GM18519 (cell line): ENCODE measurements at regions not wholly inside any gene's neighbourhood (a gene's known extent, or its start where the extent isn't known, plus 50 kb on each side); places are given as distances from the start of the nearest gene placed in this dataset.

Experiments used
- ATAC-seq: cut with Tn5 transposase; IDR thresholded peaks from one replicate; pipeline ENCODE4 v1.9.1; 2021; ENCODE audit warnings: mild to moderate bottlenecking, moderate library complexity; ENCODE audit not compliant: unreplicated experiment, low FRiP score

DNA sequence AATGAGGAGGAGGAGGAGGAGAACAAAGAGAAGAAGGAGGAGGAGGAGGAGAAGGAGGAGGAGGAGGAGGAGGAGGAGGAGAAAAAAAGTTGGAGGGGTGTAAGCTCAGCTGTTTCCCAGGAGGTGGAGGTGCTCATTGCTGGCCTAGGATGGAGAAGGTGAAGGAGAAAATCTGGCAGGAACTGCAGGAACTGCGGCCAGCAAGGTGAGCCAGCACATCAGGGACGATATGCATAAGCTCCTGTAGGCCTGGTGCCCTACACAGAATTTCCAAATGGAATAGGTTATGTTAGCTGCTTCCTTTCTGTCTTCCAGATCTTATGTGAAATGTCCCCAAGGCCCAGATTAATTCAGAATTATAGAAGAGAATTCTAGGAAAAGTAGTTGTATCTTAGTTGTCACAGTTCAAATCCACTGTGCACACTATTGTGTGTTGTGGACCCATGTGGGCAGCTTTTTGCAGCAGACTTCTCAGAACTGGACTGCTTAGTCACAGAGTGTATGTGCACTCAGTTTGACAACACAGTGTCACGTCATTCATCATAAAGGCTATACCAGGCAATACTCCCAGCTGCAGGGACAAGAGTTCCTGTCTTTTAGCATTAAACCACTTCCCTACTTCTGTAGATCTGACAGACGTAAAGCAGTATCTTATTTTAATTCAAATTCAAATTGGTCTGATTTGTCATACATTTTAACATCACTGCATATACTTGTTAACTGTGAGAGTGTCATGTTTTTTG, 303.7 kb downstream of the HLX start:
- ATAC-seq = no peak

DNA sequence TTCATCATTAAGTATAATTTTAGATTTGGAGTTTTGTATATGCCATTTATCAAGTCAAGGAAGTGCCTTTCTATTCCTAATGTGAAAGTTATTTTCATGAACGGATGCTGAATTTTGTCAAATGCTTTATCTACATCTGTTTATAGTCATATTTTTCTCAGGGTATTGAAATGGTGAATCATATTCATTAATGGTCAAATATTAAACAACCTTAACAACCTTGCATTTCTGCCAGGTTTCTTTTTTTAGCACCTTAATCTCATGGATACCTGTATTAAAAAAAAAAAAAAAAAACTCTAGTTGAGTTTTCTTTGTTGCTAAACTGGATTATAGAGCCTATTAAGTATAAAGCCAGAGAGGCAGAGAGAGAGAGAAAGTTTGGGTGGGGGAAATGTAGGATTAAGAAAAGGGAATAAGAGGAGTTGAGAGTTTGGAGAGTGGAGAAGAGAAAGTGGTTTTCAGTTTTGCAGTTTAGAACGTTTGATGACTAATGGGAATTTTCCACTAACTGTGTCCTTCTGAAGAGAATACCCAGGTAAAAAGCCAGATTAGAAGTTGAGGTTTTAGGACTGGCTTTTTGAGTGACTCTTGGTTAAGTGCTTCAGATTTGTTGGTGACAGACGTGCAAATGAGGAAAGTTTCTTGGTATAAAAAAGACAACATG, 305.0 kb downstream of the HLX start:
- no peak for ATAC-seq

DNA sequence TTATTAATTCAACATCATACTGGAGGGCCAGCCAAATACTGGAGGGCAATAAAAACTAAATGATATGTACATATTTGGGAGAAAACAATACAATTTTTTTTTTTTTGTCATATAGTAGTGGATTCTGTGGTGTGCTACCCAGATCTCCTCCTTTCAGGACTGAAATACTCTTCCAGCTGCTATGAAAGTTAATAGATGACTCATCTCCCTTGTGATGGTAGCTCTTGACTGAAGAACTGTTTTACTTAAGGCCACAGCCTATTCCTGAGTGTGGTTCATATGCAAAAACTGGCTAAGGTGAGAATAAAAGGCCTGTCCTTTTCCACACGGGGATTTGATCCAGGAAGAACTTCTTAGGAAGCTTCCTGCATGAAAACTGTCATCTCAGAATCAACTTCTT, 307.9 kb downstream of the HLX start:
- ATAC-seq = no peak

DNA sequence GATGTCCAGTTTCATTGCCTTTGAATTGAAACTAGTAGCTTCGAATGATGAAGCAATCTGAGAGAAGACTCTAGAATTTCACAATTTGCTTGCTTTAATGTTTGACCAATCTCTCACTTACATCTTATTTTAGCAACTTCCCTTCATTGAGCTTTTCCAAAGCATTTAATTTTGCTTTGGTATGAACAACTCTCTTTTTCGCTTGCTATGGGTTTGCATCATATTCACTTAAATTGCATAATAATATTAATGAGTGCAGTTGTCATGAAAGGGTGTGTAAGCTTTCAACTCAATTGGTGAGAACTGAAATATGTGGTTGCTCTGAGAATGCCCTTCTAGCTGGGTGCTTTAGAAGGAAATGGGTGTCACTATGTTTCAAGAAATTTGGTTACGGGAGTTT, 309.2 kb downstream of the HLX start:
- no peak for ATAC-seq

DNA sequence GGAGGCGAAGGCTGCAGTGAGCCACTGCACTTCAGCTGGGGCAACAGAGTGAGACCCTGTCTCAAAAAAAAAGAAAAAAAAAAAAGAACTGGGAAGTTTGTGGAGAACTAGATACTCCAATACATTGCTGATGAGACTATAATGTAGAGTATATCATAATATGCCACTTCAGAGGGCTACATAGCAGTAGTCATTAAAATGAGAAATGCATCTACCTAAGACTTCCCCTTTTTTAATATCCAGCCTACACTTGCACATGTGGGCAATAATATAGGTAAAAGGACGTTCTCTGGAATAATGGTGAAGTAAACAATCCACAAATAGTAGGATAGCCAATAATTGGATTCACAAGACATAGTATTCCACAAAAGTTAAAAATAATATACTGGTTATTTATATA, 311.0 kb downstream of the HLX start:
- ATAC-seq = no peak

DNA sequence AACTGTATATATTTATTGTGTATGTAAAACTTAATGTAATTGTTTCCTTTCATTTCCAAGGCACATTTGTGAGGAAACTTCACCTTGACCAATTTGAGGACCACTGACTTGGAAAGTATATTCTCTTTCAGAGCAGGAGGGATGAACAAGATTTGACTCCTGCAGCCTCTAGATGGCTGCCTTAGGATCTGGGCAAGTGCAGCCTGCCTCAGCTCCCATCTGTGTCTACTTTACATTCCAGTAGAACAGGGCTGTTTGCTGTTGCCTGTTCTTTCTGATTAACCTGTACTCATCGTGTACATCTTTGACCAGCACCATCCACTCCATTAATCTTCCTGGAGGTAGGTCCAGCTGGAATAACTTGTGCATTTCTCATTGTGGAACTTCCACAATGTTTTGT, 312.8 kb downstream of the HLX start:
- ATAC-seq = no peak

DNA sequence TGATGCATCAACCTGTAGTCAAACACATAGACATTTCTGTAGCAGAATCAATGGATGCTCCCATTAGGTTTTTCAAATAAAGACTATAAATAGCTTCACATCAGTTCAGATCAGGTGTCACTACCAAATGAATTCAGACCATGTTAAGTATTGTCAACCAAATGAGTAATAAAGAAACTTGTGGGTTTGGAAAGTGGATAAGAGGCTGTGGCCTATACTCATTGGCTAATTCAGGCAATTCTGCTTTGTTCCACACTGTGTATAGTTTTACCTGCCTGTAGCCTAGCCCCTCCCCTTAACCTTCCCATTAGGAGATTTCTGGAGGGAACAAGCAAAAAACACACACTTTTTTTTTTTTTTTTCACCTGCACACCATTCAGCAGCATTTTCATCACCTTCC, 321.2 kb downstream of the HLX start:
- peak; percentile 63 for ATAC-seq

DNA sequence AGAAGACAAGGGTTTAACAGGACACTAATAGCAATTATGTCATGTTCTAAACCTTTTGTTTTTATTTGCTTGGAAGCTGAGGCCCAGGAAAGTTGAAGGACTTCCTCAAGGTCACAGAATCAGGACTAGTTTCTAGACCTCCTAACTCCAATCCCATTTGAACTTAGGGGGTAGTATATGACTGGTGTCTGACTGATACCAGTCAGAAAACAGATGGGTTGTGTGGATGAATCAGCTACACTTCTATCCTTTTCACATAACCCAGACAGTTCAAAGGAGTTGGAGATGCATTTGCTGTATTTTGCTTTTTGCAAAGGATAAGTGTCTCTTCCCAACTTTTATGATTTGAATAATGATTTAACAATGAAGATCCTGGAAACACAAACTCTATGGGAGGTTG, 322.5 kb downstream of the HLX start:
- no peak for ATAC-seq

DNA sequence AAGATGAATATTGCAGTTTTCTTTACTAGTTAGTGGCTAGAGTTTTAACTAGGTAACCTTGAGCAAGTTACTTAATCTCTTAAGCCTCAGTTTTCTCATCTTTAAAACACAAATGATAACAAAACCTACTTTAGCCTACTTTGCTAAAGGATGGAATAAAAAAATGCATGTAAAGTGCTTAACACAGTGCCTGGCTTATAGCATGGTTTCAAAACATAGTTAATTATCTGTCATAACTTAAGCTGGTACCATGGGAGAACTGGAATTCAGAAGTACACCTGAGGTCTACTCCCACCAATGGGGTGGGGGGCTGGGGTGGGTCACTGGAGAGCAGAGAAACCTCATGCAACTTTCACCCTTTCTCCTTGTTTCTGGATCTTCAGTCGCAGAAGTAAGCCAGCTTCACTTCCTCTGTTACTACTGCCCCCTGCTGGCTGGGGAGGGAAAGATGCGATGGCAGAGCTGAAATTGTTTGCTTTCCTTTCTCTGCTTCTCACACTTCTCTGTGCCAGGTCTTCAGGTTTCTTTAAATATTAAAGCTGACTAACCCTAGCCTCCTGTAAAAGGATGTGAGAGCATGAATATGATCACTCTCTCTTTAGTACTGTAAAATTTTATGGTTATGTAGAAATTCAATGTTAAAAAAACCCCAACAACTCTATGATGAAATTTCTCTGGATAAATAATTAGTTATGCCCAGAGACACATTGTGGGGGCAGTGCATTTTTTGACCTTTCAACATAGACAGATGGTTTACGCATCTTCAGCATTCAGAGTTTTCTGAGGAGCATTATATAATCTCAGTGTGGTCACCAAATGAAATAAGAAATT, 324.2 kb downstream of the HLX start:
- peak; percentile 66 for ATAC-seq

DNA sequence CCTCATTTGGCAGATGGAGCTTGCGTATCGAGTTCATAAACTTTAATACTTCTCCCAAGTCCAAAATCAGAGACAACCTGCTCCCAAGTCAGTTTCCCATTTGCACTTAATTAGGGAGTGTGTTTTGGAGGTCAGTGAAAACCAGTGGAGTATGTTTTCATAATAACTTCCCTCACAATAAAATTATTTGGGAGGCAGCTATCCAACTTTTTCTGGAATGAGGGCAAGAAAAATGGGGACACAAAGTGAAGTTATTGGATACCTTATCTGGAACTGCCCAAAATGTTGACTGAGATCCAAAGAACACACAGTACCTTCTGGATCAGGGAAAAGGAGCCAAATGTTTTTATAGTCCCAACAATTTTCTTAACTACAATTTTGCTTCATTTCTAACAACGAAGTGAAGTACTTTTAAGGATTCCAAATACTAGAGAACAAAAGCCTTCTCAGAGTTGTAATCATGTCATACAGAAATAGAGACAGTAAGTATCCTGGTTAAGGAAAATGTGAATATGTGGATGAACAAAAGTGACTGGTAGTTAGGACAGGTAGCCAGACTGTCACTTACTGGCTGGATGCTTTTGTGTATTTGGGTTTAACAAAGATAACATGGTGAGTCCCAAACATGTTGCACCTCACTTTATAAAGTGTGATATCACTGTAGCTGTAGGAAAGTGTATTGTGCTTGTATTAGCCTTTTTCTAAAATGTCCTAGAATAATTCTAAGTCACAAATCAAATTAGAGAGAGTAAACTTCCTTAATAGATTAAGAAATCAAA, 325.0 kb downstream of the HLX start:
- ATAC-seq = no peak

DNA sequence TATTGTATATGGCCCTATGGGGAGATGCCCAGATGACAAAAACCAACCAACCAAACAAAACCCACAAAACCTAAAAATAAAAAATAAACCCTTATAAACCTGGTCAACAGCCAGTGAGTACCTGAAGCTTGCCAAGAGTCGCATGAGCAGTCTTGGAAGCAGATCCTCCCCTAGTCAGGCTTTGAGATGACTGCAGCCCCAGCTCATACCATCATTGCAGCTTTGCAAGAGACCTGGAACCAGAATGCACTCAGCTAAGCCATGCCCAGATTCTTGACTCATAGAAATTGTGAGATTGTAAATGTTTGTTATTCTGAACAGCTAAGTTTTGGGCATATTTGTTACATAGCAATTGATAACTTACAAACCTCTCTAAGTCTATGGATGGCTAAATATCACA, 326.8 kb downstream of the HLX start:
- ATAC-seq = no peak

DNA sequence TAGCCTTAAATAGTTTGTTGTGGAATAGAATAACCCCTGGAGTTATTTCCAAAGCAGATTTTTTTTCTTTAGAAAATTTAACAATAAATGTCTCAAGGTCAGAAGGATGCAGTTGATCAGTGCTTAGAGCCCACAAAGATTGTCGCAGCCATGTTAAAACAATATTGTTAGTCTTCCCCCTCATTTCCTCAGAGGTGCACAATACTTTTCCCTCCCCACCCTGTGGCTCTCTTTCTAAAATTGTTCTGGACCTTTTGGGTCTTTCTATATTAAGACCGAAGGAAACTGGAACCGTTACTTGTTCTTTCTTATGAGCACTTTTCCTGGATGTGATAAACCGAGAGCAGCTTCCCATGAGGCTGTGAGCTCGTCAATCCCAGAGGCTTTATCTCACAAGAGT, 333.7 kb downstream of the HLX start:
- ATAC-seq = no peak

DNA sequence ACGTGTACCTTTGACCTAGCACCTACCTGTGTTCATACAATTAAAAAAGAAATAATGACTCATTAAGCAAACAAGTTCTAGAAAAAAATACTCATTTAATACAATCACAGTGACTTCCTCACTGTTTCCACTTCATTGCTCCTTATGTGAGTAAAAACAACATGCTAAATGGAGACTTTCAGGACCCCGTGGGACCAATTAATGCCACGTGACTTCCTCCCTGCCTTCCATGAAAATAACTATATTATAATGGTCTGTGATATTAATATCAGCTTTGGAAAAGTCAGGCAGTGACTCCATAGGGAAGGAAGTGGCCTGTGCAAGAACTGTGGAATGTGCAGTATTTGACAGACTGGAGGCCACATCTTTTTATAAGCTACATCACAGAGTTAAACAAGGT, 337.8 kb downstream of the HLX start:
- no peak for ATAC-seq

DNA sequence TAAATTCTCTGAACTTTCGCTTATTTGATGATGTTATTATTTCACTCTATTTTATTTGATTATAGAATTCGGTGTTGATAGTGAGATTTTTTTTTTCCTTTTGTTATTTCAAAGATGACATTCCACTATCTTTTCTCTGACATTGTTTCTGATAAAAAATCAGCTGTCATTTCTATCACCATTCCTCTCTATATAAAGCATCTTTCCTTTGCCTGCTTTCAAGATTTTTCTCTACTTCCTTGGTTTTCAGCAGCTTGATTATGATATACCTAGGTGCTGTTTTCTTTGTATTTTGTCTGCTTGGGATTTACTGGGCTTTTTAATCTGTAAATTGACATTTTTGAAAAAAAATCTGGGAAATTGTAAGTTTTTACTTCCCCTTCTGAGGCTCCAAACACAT, 344.0 kb downstream of the HLX start:
- no peak for ATAC-seq

DNA sequence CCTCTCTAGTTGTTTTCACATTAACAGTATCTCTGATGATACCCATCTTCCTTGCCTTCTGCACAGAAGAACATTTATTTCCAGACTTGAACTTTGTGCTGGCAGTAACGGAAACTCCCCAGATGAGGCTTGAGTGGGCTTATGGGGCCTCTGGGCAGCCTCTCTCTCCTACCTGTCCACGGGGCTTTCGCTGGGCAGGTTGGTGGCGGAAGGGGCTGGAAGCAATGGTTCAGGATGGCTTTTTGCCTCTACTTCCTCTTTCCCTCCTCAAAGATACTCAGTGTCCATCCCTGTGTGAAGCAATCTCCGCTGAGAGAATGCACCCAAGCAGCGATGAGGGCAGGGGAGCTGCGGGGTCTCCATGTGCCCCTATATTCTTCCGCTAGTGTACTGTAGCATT, 348.2 kb downstream of the HLX start:
- ATAC-seq = no peak

DNA sequence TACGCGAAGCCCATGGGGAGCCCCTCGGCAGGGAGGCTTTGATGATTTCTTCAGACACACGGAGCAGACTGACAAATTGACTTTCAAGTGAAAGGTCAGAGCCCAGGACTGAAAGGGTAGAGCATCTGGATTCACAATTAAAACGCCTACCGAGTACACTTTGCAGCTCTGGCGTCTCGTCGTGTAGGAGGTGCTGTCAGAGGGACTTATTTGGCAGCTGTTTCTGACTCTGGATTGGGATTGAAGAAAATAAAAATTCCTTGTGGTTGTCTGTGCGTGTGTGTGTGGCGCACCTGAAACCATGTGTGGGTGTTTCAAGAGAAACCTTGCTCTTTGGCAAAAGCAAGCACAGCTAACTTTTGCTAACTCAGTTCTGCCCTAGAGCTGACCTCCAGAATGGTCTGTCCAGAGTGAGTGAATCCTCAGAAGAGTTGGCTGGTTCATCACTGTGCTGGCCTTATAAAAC, 348.7 kb downstream of the HLX start:
- ATAC-seq = no peak

DNA sequence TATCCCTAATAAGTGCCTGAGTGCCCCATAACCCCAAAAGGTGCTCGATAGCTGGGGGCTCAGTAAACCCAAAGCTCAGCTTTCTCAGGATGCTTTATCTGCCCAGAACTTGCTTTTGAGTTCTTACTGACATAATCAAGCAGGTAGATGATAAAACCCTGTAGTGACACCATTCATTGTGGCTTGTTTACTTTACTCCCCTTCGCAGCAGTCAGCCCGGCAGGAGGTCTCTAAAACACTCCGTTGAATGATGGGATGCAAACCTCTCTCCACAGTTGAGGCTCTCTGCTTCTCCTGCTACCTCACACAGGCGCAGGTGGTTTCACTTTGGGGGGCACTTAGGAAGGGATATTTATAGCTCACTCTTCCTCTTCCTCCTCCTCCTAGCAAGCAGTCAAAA, 349.4 kb downstream of the HLX start:
- no peak for ATAC-seq

DNA sequence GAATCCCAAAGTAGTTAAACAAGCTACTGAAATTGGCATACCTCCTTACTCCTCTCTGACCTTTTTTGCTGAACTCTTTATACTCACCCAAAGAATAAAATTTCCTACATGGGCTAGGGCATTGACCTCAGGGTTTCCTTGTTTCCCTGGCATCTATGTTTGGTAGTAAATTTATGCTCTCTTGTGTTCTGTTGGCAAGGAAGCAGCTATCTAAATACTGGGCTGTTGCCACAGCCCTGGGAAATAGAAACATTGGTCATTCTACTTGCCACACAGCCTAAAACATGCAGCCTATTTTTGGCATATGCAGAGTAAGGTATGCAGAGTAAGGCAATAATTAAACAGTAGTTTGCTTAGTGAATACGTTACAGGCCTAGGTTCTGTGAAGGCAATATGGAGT, 351.4 kb downstream of the HLX start:
- no peak for ATAC-seq

DNA sequence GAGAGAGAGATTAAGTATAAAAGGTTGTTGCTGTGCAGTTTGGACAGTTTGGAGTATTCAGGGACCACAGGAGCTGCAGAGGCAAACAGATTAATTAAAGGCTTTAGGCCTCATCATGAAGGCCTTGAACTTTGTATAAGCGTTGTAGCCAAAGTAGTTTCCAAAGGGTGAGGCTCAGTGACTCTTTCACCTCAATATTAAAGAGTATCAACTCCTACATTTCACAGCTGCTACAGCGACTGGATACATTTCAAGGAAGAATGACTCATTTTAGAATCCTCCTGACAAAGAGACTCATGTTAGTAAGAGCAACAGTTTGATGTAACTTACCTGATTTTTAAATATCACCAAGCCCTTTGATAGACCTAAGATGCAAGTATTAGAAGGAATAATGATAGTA, 355.5 kb downstream of the HLX start:
- ATAC-seq = no peak

DNA sequence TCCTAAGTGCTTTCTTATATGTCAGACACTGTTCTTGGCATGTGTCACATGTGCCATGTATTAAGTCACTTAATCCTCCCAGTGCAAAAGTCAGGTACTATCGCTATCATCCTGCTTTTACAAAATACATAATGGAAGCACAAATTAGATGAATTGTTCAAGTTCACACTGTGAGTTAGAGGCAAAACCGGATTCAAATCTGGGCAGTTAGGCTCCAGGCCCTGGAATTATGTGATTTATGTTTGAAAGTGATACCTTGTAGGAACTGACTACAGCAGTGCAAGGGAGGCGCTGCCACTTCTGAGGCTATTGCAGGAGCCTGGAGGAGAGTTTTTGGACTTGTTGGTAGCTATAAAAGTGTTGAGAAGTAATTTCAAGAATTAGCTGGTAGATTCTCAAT, 358.3 kb downstream of the HLX start:
- no peak for ATAC-seq

DNA sequence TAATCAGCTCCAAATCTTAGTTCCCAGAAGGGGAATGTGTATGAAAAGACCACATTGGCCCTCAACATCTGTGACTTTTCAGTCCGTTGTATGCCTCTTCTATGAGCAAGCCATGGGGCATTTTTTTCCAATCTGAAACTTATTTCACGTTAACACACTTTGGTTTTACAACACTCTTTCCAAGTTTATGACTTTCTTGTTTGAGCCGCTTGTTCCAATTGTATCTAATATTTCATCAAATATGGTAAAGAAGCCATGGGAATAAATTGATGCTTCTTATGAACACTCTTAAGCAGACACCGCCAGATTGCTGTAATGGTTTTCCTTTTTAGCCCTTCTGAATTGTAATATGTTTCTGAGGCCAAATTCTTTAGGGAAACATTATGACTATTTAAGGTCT, 359.9 kb downstream of the HLX start:
- no peak for ATAC-seq
